GM23338 (cell line): ENCODE measurements at regions not wholly inside any gene's neighbourhood (a gene's known extent, or its start where the extent isn't known, plus 50 kb on each side); places are given as distances from the start of the nearest gene placed in this dataset.

ENCODE experiments used
- ATAC-seq: fragments of 200-7000 bp; cut with Tn5 transposase; 3 replicates; pipeline ENCODE4 v1.9.1; 2020
- DNase-seq: peaks from one replicate; pipeline ENCODE4 v3.0.0-alpha.2; 2015; ENCODE audit warnings: low spot score
- H2AFZ ChIP-seq: fragments of 200-600 bp; sonication (generic); 2 replicates; pipeline ENCODE4 v1.8.0; 2016; ENCODE audit warnings: antibody characterized with exemption, mild to moderate bottlenecking, moderate library complexity
- H3F3A ChIP-seq: fragments of 200-600 bp; sonication (generic); replicated peaks from 2 replicates; pipeline ENCODE4 v1.8.0; 2017; ENCODE audit warnings: antibody characterized with exemption, mixed run types, low read depth
- H3K27ac ChIP-seq: fragments of 200-600 bp; sonication (generic); 2 replicates; pipeline ENCODE4 v1.6.1; 2016; ENCODE audit warnings: low read depth
- H3K27me3 ChIP-seq: fragments of 200-600 bp; sonication (generic); 2 replicates; pipeline ENCODE4 v1.8.0; 2016; ENCODE audit warnings: mild to moderate bottlenecking, mixed run types, moderate library complexity; ENCODE audit not compliant: insufficient read depth
- H3K36me3 ChIP-seq: fragments of 200-600 bp; sonication (generic); 2 replicates; pipeline ENCODE4 v1.8.0; 2016; ENCODE audit warnings: mild to moderate bottlenecking; ENCODE audit not compliant: insufficient read depth
- H3K4me1 ChIP-seq: fragments of 200-600 bp; sonication (generic); 2 replicates; pipeline ENCODE4 v1.8.0; 2016; ENCODE audit warnings: mild to moderate bottlenecking, moderate library complexity; ENCODE audit not compliant: insufficient read depth
- H3K4me2 ChIP-seq: fragments of 200-600 bp; sonication (generic); 2 replicates; pipeline ENCODE4 v1.7.1; 2017; ENCODE audit warnings: mixed run types
- H3K4me3 ChIP-seq: fragments of 200-600 bp; sonication (generic); 2 replicates; pipeline ENCODE4 v1.6.1; 2016; ENCODE audit warnings: mixed run types
- H3K79me2 ChIP-seq: fragments of 200-600 bp; sonication (generic); replicated peaks from 2 replicates; pipeline ENCODE4 v1.8.0; 2017; ENCODE audit warnings: mild to moderate bottlenecking; ENCODE audit not compliant: insufficient read depth
- H3K9me2 ChIP-seq: fragments of 200-600 bp; sonication (generic); 2 replicates; pipeline ENCODE4 v1.8.0; 2017; ENCODE audit not compliant: insufficient read depth
- H4K20me1 ChIP-seq: fragments of 200-600 bp; sonication (generic); replicated peaks from 2 replicates; pipeline ENCODE4 v1.8.0; 2017; ENCODE audit warnings: mild to moderate bottlenecking; ENCODE audit not compliant: insufficient read depth
- H3K27ac Mint-ChIP-seq: 2 replicates; pipeline ENCODE4 v1.8.0; 2020; ENCODE audit warnings: inconsistent platforms, mild to moderate bottlenecking, moderate library complexity, mixed read lengths
- H3K27me3 Mint-ChIP-seq: 3 replicates; pipeline ENCODE4 v1.8.0; 2022; ENCODE audit warnings: low read depth, mild to moderate bottlenecking, moderate library complexity, mixed read lengths, inconsistent platforms; ENCODE audit not compliant: insufficient read depth, poor library complexity
- H3K36me3 Mint-ChIP-seq: 3 replicates; pipeline ENCODE4 v1.8.0; 2021; ENCODE audit warnings: low read depth, mild to moderate bottlenecking, inconsistent platforms, moderate library complexity, mixed read lengths
- H3K4me1 Mint-ChIP-seq: 3 replicates; pipeline ENCODE4 v1.8.0; 2020; ENCODE audit warnings: mild to moderate bottlenecking, inconsistent platforms, mixed read lengths
- H3K4me3 Mint-ChIP-seq: 3 replicates; pipeline ENCODE4 v1.8.0; 2021; ENCODE audit warnings: moderate library complexity, mild to moderate bottlenecking, inconsistent platforms, mixed read lengths
- H3K9me3 Mint-ChIP-seq: 3 replicates; pipeline ENCODE4 v1.8.0; 2020; ENCODE audit warnings: moderate library complexity, mild to moderate bottlenecking, inconsistent platforms, mixed read lengths
- CREB1 ChIP-seq: fragments of 250-450 bp; sonication (Bioruptor Pico); IDR thresholded peaks from 2 replicates; pipeline ENCODE4 v1.5.0; 2020; ENCODE audit warnings: low read depth, mild to moderate bottlenecking, moderate library complexity
- EZH2 ChIP-seq: fragments of 200-600 bp; sonication (generic); IDR thresholded peaks from one replicate; pipeline ENCODE4 v1.8.0; 2017; ENCODE audit warnings: antibody characterized with exemption, mild to moderate bottlenecking, low read depth; ENCODE audit not compliant: unreplicated experiment
- EZH2phosphoT487 ChIP-seq: fragments of 200-600 bp; sonication (generic); IDR thresholded peaks from one replicate; pipeline ENCODE4 v1.8.1; 2018; ENCODE audit warnings: antibody characterized with exemption; ENCODE audit not compliant: unreplicated experiment
- JUNB ChIP-seq: IDR thresholded peaks from one replicate; pipeline ENCODE4 v1.6.1; 2016; ENCODE audit warnings: antibody characterized with exemption; ENCODE audit not compliant: unreplicated experiment
- NANOG ChIP-seq: IDR thresholded peaks from 2 replicates; pipeline ENCODE4 v1.6.1; 2016; ENCODE audit warnings: antibody characterized with exemption, borderline replicate concordance
- POLR2AphosphoS5 ChIP-seq: IDR thresholded peaks from 2 replicates; pipeline ENCODE4 v1.6.1; 2016; ENCODE audit warnings: antibody characterized with exemption, low read depth
- STAT1 ChIP-seq: IDR thresholded peaks from one replicate; pipeline ENCODE4 v1.6.1; 2016; ENCODE audit warnings: antibody characterized with exemption; ENCODE audit not compliant: unreplicated experiment
- ZNF114 ChIP-seq: fragments of 250-450 bp; sonication (Bioruptor Pico); IDR thresholded peaks from 2 replicates; pipeline ENCODE4 v1.5.0; 2020; ENCODE audit warnings: mild to moderate bottlenecking, moderate library complexity
- ZNF331 ChIP-seq: fragments of 250-450 bp; sonication (Bioruptor Pico); IDR thresholded peaks from 2 replicates; pipeline ENCODE4 v1.5.0; 2020; ENCODE audit warnings: low read depth, mild to moderate bottlenecking, moderate library complexity
- TF ChIP-seq, protein P1 (sequence below): IDR thresholded peaks from one replicate; pipeline ENCODE4 v1.6.1; 2018; ENCODE audit warnings: antibody characterized with exemption; ENCODE audit not compliant: unreplicated experiment
- TF ChIP-seq, protein P2 (sequence below), 2 experiments: fragments of 200-600 bp in 1 of 2; sonication (generic) in 1 of 2; conservative IDR thresholded peaks; 2 replicates each; pipeline versions ENCODE4 v1.5.1 to v1.6.1; 2016 to 2017; ENCODE audit warnings: antibody characterized with exemption in 2 of 2, low read depth in 2 of 2, mild to moderate bottlenecking in 2 of 2, moderate library complexity in 1 of 2

DNA sequence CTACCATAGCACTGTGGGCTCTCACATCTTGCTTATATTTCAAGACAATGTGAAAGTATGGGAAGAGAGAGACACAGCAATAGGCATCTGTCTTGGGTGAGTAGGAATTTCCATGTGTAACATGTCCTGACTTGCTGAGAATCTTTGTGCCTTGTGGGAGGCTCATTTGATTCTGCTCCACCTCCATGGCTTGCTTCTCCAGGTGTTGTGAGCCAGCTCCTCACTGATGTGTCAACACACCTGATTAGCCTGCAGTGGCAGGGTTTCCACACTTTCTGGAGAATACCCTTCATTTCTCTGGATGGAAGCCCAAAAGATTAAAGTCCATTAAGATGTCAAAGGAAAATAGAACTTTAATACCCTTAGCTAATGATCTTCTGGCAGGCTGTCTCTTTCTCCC lies 613.6 kb downstream of the ZNF608 start:
- H3K9me3 Mint-ChIP-seq: peaks cover 6% of the 10 kb centered on the region; the same call in 2 of the 3 replicates
- H3K9me2 ChIP-seq: no peaks in the 10 kb centered on the region
- H3K36me3 ChIP-seq: no peaks in the 10 kb centered on the region
- no peaks in the 10 kb centered on the region for H3K4me1 Mint-ChIP-seq
- no peak overlapping the region for H3K27ac ChIP-seq
- H3K4me1 ChIP-seq: no peaks in the 10 kb centered on the region
- no peaks in the 10 kb centered on the region for H3K27me3 Mint-ChIP-seq
- no peaks in the 10 kb centered on the region for H4K20me1 ChIP-seq
- no peak for ATAC-seq
- no peak overlapping the region for H3K27ac Mint-ChIP-seq
- no peak overlapping the region for H3K4me2 ChIP-seq
- H3F3A ChIP-seq: no peaks in the 10 kb centered on the region
- TF ChIP-seq CREB1: no peak
- TF ChIP-seq JUNB: no peak
- no peak for TF ChIP-seq POLR2AphosphoS5
- H2AFZ ChIP-seq: peak overlapping the region; percentile 60; the same call in 1 of the 2 replicates
- no peak for DNase-seq
- no peak overlapping the region for H3K4me3 Mint-ChIP-seq
- no peak overlapping the region for H3K4me3 ChIP-seq
- no peaks in the 10 kb centered on the region for H3K27me3 ChIP-seq
- no peaks in the 10 kb centered on the region for H3K79me2 ChIP-seq
- H3K36me3 Mint-ChIP-seq: no peaks in the 10 kb centered on the region

DNA sequence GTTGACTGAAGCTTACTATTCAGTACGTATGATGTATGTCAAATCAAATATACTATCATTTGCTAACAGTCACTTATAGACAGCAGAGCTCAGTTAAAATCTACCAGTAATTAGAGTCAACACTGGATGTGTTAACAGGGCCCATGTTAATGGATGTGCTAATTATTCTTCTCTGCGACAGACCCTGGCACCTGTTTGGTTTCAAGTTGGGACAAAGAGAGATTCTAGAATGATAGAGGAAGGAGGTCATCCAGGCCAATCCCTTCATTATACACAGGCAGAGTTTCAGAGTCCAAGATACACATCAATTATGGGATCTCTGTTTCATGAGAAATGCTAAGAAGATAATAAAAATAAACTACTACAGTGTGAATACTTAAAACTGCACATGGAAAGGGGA lies 615.0 kb downstream of the ZNF608 start:
- Histone ChIP-seq H4K20me1 (no peaks in the 10 kb centered on the region), H3K4me2 (no peak overlapping the region), H3K79me2 (no peaks in the 10 kb centered on the region), H3K4me3 (no peak overlapping the region), H2AFZ (no peak overlapping the region), H3K27me3 (no peaks in the 10 kb centered on the region), H3K27ac (no peak overlapping the region), H3K36me3 (no peaks in the 10 kb centered on the region), H3K4me1 (no peaks in the 10 kb centered on the region), H3K9me2 (no peaks in the 10 kb centered on the region), H3F3A (no peaks in the 10 kb centered on the region)
- DNase-seq (no peak), ATAC-seq (no peak)
- no peaks in the 10 kb centered on the region for H3K27me3 Mint-ChIP-seq
- H3K27ac Mint-ChIP-seq: no peak overlapping the region
- no peak for TF ChIP-seq EZH2
- TF ChIP-seq NANOG: no peak
- TF ChIP-seq, protein P1, sequence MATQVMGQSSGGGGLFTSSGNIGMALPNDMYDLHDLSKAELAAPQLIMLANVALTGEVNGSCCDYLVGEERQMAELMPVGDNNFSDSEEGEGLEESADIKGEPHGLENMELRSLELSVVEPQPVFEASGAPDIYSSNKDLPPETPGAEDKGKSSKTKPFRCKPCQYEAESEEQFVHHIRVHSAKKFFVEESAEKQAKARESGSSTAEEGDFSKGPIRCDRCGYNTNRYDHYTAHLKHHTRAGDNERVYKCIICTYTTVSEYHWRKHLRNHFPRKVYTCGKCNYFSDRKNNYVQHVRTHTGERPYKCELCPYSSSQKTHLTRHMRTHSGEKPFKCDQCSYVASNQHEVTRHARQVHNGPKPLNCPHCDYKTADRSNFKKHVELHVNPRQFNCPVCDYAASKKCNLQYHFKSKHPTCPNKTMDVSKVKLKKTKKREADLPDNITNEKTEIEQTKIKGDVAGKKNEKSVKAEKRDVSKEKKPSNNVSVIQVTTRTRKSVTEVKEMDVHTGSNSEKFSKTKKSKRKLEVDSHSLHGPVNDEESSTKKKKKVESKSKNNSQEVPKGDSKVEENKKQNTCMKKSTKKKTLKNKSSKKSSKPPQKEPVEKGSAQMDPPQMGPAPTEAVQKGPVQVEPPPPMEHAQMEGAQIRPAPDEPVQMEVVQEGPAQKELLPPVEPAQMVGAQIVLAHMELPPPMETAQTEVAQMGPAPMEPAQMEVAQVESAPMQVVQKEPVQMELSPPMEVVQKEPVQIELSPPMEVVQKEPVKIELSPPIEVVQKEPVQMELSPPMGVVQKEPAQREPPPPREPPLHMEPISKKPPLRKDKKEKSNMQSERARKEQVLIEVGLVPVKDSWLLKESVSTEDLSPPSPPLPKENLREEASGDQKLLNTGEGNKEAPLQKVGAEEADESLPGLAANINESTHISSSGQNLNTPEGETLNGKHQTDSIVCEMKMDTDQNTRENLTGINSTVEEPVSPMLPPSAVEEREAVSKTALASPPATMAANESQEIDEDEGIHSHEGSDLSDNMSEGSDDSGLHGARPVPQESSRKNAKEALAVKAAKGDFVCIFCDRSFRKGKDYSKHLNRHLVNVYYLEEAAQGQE: no peak
- no peak for TF ChIP-seq STAT1
- no peak overlapping the region for H3K4me3 Mint-ChIP-seq
- H3K9me3 Mint-ChIP-seq: peaks cover 6% of the 10 kb centered on the region; the same call in 2 of the 3 replicates
- no peaks in the 10 kb centered on the region for H3K4me1 Mint-ChIP-seq
- H3K36me3 Mint-ChIP-seq: no peaks in the 10 kb centered on the region

DNA sequence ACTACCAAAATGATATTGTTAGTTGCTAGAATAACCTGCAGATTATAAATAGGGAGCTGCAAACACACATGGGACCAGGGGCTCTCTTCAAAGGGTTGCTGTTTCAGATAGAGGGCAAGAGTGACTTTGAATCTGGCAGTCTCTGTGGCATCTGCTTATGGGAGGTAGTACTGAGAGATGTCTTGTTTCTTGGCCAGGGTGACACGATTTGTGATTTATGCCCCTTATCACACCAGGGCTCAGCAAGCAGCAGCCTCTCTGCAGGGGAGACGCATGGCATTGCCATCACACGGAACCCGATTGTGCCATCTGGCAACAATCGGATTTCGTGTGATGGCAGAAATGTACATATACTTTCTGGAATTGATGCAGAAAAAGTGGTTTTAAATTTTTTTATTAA lies 615.6 kb downstream of the ZNF608 start:
- H3K9me3 Mint-ChIP-seq: peaks cover 2% of the 10 kb centered on the region; the same call in 2 of the 3 replicates

More for the DNA sequence above, 615.6 kb downstream of the ZNF608 start:
- H3K27me3 ChIP-seq: no peaks in the 10 kb centered on the region
- no peaks in the 10 kb centered on the region for H3K36me3 ChIP-seq
- no peaks in the 10 kb centered on the region for H3K4me1 ChIP-seq
- no peaks in the 10 kb centered on the region for H3K9me2 ChIP-seq
- no peak for ATAC-seq
- DNase-seq: no peak
- no peaks in the 10 kb centered on the region for H3K36me3 Mint-ChIP-seq
- no peak overlapping the region for H2AFZ ChIP-seq
- H3F3A ChIP-seq: no peaks in the 10 kb centered on the region
- TF ChIP-seq EZH2phosphoT487: no peak
- TF ChIP-seq ZNF114 (CRISPR knock-in tag): no peak
- TF ChIP-seq, protein P2, sequence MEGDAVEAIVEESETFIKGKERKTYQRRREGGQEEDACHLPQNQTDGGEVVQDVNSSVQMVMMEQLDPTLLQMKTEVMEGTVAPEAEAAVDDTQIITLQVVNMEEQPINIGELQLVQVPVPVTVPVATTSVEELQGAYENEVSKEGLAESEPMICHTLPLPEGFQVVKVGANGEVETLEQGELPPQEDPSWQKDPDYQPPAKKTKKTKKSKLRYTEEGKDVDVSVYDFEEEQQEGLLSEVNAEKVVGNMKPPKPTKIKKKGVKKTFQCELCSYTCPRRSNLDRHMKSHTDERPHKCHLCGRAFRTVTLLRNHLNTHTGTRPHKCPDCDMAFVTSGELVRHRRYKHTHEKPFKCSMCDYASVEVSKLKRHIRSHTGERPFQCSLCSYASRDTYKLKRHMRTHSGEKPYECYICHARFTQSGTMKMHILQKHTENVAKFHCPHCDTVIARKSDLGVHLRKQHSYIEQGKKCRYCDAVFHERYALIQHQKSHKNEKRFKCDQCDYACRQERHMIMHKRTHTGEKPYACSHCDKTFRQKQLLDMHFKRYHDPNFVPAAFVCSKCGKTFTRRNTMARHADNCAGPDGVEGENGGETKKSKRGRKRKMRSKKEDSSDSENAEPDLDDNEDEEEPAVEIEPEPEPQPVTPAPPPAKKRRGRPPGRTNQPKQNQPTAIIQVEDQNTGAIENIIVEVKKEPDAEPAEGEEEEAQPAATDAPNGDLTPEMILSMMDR (conservative IDR thresholded peaks at IDR 0.05; ENCODE audit: low read depth in 2 of 2): no peak
- TF ChIP-seq POLR2AphosphoS5: no peak
- no peak for TF ChIP-seq NANOG
- no peak for TF ChIP-seq ZNF331 (CRISPR knock-in tag)
- TF ChIP-seq CREB1: no peak
- no peak for TF ChIP-seq EZH2
- TF ChIP-seq STAT1: no peak
- H3K4me3 Mint-ChIP-seq: no peak overlapping the region
- H3K27ac ChIP-seq: no peak overlapping the region
- no peaks in the 10 kb centered on the region for H3K27me3 Mint-ChIP-seq
- H3K4me3 ChIP-seq: no peak overlapping the region
- no peak overlapping the region for H3K4me2 ChIP-seq
- H4K20me1 ChIP-seq: no peaks in the 10 kb centered on the region
- H3K4me1 Mint-ChIP-seq: no peaks in the 10 kb centered on the region
- no peak overlapping the region for H3K27ac Mint-ChIP-seq
- H3K79me2 ChIP-seq: no peaks in the 10 kb centered on the region
